ENCODE measurements at regions not wholly inside any gene's neighbourhood (a gene's known extent, or its start where the extent isn't known, plus 50 kb on each side); places are given as distances from the start of the nearest gene placed in this dataset.

DNA sequence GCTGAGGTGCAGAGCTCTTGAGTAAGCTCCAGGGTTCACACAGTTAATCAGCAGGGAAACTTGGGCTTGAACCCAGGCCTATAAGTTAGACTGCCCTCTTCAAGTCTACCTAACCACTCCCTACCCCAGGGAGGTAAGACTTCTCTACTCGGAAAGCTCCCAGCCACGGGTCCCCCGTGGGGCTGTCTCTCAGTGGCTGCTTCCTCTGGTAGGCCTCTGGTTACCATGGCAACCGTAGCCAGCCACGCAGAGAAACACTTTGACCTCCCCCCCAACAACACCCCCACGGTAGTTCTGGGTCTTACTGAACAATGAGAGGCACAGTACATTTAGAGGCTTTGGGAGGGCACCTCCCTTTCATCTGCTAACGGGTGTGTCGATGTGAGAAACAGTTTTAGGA lies 245.2 kb downstream of the AACS start:
- no peaks in the 10 kb centered on the region for H3K79me2 ChIP-seq (replicated peaks; ENCODE audit: insufficient read depth, low read length)
- no peak overlapping the region for H3K9ac ChIP-seq (ENCODE audit: low read length)
- H2AFZ ChIP-seq (ENCODE audit: low read depth, low read length) = no peak overlapping the region
- H3K4me3 ChIP-seq (ENCODE audit: low read length) = peak overlapping the region; percentile 32
- no peaks in the 10 kb centered on the region for H3F3A ChIP-seq (ENCODE audit: insufficient read depth, low read length, poor library complexity, severe bottlenecking)
- no peaks in the 10 kb centered on the region for H3K9me3 ChIP-seq (ENCODE audit: low read length)
- H3K27me3 ChIP-seq (ENCODE audit: insufficient read depth, low read depth, low read length) = no peaks in the 10 kb centered on the region
- no peaks in the 10 kb centered on the region for H4K20me1 ChIP-seq (ENCODE audit: insufficient read depth)
- no peaks in the 10 kb centered on the region for H3K36me3 ChIP-seq (ENCODE audit: insufficient read depth, low read length)
- no peak overlapping the region for H3K27ac ChIP-seq (ENCODE audit: low read length)
- no peak for TF ChIP-seq REST (IDR thresholded peaks at IDR 0.05; ENCODE audit: borderline replicate concordance)
- TF ChIP-seq, protein P1, sequence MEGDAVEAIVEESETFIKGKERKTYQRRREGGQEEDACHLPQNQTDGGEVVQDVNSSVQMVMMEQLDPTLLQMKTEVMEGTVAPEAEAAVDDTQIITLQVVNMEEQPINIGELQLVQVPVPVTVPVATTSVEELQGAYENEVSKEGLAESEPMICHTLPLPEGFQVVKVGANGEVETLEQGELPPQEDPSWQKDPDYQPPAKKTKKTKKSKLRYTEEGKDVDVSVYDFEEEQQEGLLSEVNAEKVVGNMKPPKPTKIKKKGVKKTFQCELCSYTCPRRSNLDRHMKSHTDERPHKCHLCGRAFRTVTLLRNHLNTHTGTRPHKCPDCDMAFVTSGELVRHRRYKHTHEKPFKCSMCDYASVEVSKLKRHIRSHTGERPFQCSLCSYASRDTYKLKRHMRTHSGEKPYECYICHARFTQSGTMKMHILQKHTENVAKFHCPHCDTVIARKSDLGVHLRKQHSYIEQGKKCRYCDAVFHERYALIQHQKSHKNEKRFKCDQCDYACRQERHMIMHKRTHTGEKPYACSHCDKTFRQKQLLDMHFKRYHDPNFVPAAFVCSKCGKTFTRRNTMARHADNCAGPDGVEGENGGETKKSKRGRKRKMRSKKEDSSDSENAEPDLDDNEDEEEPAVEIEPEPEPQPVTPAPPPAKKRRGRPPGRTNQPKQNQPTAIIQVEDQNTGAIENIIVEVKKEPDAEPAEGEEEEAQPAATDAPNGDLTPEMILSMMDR (IDR thresholded peaks at IDR 0.05; ENCODE audit: poor library complexity, severe bottlenecking) = no peak
- no peak for TF ChIP-seq RAD21 (conservative IDR thresholded peaks at IDR 0.05)
- no peak for TF ChIP-seq TAF1 (IDR thresholded peaks at IDR 0.05; ENCODE audit: low read depth)
- TF ChIP-seq EP300 (conservative IDR thresholded peaks at IDR 0.05; ENCODE audit: poor library complexity, severe bottlenecking) = no peak
- no peak for TF ChIP-seq SMC3 (conservative IDR thresholded peaks at IDR 0.05; ENCODE audit: poor library complexity)
- no peak for TF ChIP-seq POLR2AphosphoS5 (IDR thresholded peaks at IDR 0.05)
- TF ChIP-seq EZH2 (IDR thresholded peaks at IDR 0.05; ENCODE audit: borderline replicate concordance, insufficient read depth, low read length, poor library complexity, severe bottlenecking) = no peak
- no peak for TF ChIP-seq MXI1 (conservative IDR thresholded peaks at IDR 0.05; ENCODE audit: poor library complexity, severe bottlenecking)
- H3K9me2 ChIP-seq (ENCODE audit: insufficient read depth, low read length) = no peaks in the 10 kb centered on the region
- no peak overlapping the region for H3K4me2 ChIP-seq (ENCODE audit: low read length)

DNA sequence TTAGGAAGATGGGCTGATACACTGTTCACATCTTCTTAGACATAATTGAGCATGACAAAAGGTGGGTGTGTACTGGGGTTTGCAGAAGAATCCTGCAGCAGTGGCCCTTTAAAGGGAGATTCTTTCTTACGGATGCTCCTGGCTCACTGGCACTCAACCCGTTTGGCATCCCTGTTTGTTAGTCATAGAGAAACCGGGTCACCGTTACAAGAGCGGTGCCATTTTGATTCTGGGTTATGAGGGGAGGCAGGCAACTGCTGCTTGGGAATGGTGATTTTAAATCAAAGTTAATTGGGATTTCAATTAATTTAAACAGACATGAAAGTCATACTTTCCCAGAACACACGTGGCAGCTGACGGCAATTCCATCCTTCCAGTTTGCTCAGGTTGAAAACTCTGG lies 245.8 kb downstream of the AACS start:
- H3K9ac ChIP-seq (ENCODE audit: low read length) = no peak overlapping the region
- H3K79me2 ChIP-seq (replicated peaks; ENCODE audit: insufficient read depth, low read length) = no peaks in the 10 kb centered on the region
- no peaks in the 10 kb centered on the region for H4K20me1 ChIP-seq (ENCODE audit: insufficient read depth)
- no peak overlapping the region for H3K4me2 ChIP-seq (ENCODE audit: low read length)
- no peaks in the 10 kb centered on the region for H3K9me3 ChIP-seq (ENCODE audit: low read length)
- H2AFZ ChIP-seq (ENCODE audit: low read depth, low read length) = no peak overlapping the region
- no peak for TF ChIP-seq POLR2AphosphoS5 (IDR thresholded peaks at IDR 0.05)
- TF ChIP-seq EZH2 (IDR thresholded peaks at IDR 0.05; ENCODE audit: borderline replicate concordance, insufficient read depth, low read length, poor library complexity, severe bottlenecking) = no peak
- no peak for TF ChIP-seq TAF1 (IDR thresholded peaks at IDR 0.05; ENCODE audit: low read depth)
- no peaks in the 10 kb centered on the region for H3K9me2 ChIP-seq (ENCODE audit: insufficient read depth, low read length)
- no peaks in the 10 kb centered on the region for H3K27me3 ChIP-seq (ENCODE audit: insufficient read depth, low read depth, low read length)
- H3F3A ChIP-seq (ENCODE audit: insufficient read depth, low read length, poor library complexity, severe bottlenecking) = no peaks in the 10 kb centered on the region
- no peak overlapping the region for H3K27ac ChIP-seq (ENCODE audit: low read length)
- no peaks in the 10 kb centered on the region for H3K36me3 ChIP-seq (ENCODE audit: insufficient read depth, low read length)
- no peak overlapping the region for H3K4me3 ChIP-seq (ENCODE audit: low read length)

GRCh38 chr12:125312471-125312870 lies 247.2 kb downstream of the AACS start:
- H3K36me3 ChIP-seq (ENCODE audit: insufficient read depth, low read length) = no peaks in the 10 kb centered on the region
- H3K27me3 ChIP-seq (ENCODE audit: insufficient read depth, low read depth, low read length) = no peaks in the 10 kb centered on the region
- TF ChIP-seq EP300 (conservative IDR thresholded peaks at IDR 0.05; ENCODE audit: poor library complexity, severe bottlenecking) = no peak
- TF ChIP-seq, protein P1 (IDR thresholded peaks at IDR 0.05; ENCODE audit: poor library complexity, severe bottlenecking) = no peak
- TF ChIP-seq SMC3 (conservative IDR thresholded peaks at IDR 0.05; ENCODE audit: poor library complexity) = no peak
- no peak for TF ChIP-seq MXI1 (conservative IDR thresholded peaks at IDR 0.05; ENCODE audit: poor library complexity, severe bottlenecking)
- no peak for TF ChIP-seq POLR2AphosphoS5 (IDR thresholded peaks at IDR 0.05)
- no peak for TF ChIP-seq TAF1 (IDR thresholded peaks at IDR 0.05; ENCODE audit: low read depth)
- no peak for TF ChIP-seq RAD21 (conservative IDR thresholded peaks at IDR 0.05)
- no peak for TF ChIP-seq REST (IDR thresholded peaks at IDR 0.05; ENCODE audit: borderline replicate concordance)
- TF ChIP-seq EZH2 (IDR thresholded peaks at IDR 0.05; ENCODE audit: borderline replicate concordance, insufficient read depth, low read length, poor library complexity, severe bottlenecking) = no peak
- H3K4me2 ChIP-seq (ENCODE audit: low read length) = no peak overlapping the region
- no peak overlapping the region for H3K9ac ChIP-seq (ENCODE audit: low read length)
- H3F3A ChIP-seq (ENCODE audit: insufficient read depth, low read length, poor library complexity, severe bottlenecking) = no peaks in the 10 kb centered on the region
- no peaks in the 10 kb centered on the region for H3K79me2 ChIP-seq (replicated peaks; ENCODE audit: insufficient read depth, low read length)
- H3K9me3 ChIP-seq (ENCODE audit: low read length) = no peaks in the 10 kb centered on the region
- H3K4me3 ChIP-seq (ENCODE audit: low read length) = no peak overlapping the region
- H3K9me2 ChIP-seq (ENCODE audit: insufficient read depth, low read length) = no peaks in the 10 kb centered on the region
- H3K27ac ChIP-seq (ENCODE audit: low read length) = no peak overlapping the region
- no peaks in the 10 kb centered on the region for H4K20me1 ChIP-seq (ENCODE audit: insufficient read depth)
- H2AFZ ChIP-seq (ENCODE audit: low read depth, low read length) = no peak overlapping the region
